ENCODE measurements at regions not wholly inside any gene's neighbourhood (a gene's known extent, or its start where the extent isn't known, plus 50 kb on each side); places are given as distances from the start of the nearest gene placed in this dataset.

DNA sequence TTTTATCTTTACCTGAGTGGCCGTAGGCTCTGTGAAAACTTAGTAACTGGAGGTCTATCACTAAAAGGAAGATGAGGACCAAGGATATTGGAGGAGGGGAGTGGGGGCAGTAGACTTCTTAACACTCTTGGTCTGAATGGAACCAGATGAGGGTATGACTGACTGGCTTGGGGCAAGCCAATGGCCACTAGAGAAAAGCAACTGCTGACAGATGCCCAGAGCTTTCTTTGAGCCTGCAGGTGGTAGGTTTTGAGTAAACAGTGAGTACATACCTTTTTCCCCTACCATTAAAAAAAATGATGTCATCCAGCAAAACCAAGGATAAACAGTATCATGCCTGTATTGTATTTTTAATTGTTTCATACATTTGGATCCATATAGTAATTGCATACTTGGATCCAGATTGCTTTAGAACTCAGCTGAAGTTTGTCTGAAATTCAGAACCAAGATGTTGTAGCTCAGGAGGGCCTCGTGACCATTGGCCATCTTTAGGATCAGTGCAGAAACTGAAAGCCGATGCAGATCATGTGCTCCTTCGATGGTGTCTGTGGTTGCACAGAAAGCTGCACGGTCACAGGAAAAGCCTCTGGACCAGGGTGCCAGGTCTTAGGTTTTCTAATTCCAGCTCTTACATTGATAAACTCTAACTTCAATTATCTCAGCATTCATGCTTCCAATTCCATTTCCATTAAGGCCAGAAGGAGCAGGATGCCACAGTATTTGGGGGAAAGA, 131.0 kb downstream of the PDGFRA start:
- no peak for DNase-seq

DNA sequence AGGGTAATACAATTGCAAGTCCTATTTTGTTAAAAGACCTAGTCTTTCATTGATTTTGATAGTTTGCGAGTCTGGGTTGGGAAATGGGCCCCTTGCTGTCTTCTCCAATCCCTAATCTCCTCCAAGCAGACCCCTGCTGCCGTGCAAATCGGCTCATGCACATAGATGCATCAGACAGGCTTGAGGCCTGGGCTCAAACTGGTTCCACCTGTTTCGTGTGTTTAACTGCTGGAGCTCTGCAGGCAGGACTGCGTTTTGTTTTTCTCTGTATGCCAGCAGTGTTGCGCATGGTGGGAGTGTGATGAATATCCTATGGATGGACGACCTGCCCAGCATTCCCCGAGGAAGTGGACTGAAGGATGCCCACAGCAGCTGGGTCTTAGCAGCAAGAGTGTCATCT, 133.9 kb downstream of the PDGFRA start:
- no peak for DNase-seq

DNA sequence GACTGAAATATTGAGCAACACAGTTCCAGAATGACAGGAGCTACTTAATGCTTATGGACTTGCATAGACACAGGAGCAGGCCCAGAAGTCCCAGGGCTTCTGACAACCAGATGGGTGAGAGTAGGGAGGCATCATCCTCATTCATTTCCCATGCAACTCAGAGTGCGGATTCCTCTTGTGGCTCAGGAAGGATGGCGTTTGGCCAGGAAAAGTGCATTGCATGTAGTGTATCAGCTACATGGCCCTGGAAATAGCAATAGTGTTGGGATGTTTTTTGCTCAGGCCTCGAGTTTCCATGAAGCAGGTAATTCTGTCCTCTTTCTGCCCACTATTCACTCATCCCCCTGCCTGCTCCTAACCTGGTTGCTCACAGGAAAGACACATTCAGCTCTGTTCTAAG, 136.6 kb downstream of the PDGFRA start:
- DNase-seq: no peak

DNA sequence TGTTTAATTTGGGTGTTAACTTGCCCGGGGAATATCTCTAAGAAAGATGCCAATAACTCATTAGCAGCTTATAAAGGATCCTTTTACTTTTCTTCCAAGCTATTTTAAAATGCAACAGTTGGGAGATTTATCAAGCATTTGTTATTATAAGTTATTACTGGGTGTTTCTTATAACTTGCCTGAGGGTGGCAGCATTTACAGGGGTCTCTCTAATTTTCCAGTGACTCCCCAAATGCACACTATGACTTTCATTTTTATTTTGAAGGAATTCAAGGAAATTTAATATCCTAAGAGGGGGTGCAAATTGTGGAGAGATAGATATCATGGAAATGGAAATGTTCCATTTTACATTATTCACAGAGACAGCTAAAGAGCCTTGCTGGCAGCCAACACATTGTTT, 138.0 kb downstream of the PDGFRA start:
- no peak for DNase-seq

DNA sequence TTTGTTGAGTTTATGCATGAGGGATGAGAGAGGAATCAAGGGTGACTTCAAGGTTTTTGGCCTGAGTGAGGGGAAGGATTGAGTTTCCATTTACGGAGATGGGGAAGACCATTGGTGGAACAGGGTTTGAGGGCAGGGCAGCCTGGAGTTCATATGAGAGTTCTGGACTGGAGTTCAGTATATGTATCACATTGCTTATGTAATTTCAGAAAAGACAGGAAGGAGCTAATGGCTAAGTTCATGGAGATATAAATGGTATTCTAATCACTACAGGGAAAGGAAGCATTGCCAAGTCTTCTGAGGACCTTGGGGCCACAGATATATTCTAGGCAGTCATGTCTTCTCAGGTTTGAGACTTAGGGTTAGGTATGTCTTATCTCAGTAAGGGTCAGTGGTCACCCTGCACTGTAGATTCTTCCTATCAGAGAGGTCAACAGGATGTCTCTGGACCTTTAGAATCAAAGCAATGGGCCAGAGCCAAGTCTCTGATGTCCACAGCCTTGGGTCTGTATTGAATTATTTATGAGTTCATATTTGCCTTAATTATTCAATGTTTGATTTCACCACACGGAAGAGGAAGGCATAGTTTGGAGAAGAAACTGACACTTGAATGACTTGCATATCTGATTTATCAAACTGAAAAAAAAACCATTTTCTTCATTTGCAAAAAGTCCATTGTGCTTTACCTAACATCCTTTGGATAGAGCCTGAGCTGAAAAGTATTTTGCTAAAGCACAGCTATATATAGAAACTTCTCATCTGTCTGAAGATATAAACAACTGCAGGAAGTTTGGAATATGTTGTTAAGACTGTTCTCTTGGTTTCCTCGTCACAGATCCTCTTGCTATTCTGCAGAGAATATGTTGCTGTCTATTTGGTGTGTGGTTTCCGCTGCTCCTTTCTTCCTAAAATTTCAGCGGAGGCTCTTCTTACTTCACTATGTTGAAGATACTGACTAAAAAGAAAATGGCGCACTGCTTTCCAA, 139.5 kb downstream of the PDGFRA start:
- no peak for DNase-seq

DNA sequence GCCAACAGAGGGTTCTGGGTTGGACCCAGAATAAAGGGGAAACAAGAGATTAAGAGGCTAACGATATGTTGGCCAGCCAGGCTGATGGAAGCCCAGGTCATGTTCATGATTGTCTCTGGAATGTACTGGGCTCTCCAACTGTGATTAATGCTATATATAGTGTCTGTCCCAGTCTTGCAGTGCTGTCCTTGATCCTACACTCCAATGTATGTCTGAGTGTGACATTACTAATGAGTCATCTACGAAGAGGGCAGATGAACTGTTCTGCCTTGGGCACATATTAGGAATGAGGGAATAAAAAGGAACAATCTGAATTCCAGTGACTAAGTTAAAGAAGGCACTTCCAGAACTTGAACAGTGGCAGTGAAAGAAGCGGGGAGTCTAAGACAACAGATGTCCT, 142.1 kb downstream of the PDGFRA start:
- no peak for DNase-seq

DNA sequence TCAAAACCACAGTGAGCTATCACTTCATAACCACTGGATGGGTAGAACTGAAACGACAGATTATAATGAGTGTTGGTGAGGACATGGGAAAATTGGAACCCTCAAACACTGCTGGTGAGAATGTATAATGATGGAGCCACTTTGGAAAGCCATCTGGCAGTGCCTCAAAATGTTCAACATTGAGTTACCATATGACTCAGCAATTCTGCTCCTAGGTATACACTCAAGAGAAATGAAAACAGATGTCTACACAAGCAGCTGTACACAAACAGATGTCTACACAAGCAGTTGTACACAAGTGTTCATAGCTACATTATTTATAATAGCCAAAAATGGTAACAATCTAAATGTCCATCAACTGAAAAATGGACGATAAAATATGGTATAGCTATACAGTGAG, 143.9 kb downstream of the PDGFRA start:
- no peak for DNase-seq

DNA sequence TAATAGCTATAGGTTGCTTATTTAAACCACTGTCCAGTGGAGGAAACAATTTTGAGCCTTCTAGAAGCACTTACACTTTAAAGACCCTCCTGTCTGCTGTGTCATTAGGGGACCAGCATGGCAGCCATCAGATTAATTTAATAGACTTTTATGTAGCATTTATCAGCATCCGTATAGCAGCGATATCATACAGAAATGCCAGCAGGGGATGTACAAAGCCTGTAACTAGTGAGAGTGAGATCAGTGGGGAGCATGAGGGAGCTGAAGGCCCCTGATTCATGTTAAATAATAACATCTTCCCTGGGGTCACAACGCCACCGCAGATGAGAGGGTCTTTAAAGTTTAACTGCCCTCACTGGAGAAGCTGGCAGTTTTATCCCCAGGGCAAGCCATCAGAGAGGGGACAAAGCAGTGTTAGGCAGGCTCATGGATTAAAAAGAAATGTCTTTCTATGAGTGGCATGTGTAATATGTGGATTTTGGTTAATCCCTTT, 144.7 kb downstream of the PDGFRA start:
- no peak for DNase-seq

DNA sequence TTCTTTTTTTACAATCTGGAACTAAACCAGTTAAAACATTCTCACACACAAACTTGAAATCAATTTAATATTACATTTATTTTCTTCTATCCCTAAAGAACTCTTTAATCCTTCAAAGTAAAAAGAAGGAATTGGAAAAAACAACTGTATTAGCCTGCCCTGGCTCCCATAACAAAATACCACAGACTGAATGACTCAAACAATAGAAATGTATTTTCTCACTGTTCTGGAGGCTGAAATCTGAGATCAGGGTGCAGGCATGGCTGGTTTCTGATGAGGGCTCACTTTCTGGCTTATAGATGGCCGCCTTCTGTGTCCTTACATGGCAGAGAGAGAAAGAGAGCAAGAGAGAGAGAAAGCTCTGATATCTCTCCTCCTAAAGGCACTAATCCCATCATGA, 149.4 kb downstream of the PDGFRA start:
- no peak for DNase-seq

DNA sequence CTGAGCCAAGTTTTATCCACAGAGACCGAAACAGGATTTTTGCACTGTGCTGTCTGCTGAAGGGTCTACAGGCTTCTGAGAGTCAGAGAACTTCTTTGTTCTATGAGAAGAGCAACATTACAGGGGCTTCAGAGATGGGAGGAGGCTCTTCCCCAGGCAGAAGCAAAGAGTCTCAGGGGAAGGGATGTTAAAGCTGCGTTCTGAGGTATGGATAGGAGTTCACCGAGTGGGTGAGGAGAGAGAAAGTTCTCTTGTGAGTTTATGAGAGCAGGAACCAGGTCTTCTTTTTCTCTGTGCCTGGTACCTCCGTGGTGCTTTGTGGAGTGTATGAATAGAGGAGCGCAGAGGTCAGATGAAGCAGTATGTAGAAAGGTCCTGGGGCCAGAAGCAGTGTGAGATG, 155.1 kb downstream of the PDGFRA start:
- DNase-seq: no peak

DNA sequence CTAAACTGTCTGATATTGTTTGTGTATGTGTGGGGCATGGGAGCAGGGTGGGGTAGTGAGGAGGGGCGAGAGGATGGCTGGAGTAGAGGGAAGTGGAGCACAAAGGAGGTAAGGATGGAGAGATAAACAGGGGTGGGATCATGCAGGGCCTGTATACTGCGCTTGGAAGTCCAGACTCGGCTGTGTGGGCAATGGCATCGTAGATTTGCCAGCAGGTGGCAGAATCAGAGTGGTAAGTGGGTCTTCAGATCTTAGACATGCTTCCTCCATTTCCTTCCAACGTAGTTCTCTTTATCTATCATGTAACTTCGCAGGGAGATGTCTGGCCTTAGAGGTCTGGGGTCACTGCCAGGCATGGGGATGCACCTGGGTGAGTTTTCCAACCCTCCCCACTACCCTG, 155.5 kb downstream of the PDGFRA start:
- no peak for DNase-seq

DNA sequence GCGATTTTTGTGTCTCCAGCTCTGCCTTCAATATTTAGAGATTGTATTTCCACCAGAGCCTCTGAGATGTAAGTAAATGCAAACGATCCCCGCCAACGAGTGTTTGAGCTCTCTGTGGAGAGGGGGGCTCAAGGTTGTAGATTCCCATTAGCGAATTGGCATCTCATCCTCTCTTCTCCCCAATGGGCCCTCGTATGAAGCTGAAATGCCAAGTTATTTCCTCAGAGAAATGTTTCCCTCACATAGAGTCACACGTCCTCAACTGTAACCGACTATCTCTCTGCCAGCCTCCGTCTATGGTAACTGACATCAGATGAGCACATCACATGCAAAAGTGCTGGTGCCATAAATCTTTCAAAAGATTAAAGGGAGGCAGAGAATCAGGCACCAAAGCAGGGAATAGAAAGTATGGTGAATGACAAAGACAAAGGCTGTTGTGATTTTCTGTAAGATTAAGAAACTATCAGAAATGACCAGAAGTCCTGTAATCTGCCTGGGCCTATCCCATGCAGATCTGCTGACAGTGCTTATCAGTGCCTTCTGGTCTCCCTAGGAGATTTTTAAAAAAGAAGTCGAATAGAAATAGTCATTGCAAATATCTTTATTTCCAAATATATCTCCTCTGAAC, 157.1 kb downstream of the PDGFRA start:
- DNase-seq: no peak

DNA sequence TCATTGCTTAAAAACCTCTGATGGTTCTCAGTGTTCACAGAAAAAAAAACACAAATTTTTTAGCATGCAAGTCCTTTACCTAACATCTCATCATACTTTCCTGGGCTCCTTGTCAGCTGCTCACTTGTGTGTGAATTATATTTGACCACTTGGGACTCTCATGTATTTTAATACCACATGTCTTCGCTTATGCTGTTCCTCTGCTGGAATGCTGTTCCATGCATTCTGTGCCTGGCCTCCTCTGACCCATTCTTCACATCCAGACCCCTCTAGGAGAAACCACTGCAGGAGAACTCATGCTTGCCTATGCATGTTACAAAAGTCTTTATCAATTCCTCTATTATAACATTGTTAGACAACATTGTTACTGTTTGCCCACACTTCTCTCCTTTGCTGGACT, 157.6 kb downstream of the PDGFRA start:
- no peak for DNase-seq

DNA sequence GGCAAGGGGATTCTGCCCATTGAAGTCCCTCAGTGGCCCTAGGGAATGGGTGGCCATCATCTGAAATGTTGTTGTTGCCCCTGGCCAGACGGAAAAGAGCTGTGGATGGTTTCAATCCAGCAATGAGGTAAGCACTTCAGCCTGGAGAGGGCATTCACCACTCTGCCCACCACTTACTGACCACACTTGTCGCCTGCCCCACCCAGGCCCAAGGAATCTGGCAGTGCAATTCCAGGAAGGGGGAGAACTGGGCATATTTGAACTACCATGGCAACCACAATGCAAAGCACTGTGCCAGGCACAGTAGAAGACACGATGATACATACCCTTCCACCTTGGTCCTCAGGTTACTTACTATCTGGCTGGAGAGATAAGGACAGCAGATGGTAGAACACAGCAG, 161.6 kb downstream of the PDGFRA start:
- no peak for DNase-seq

DNA sequence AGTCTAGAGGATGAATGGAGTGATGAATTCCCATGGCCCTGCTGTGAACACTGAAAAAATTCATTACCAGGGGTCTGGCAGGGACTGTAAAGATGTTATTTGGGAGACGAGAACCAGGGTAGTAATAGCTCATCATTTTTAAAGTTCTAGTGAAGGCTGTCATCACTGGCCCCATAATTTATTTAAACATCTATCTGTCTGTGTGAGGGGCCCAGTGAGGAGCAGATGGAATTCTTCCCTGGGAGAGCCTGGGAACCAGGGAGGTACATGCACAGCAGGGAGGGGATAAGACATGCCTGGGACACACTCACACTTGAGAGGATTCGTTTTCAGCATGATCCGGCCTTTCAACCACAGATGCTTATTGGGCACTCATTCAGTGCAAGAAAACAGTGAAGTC, 162.0 kb downstream of the PDGFRA start:
- no peak for DNase-seq

DNA sequence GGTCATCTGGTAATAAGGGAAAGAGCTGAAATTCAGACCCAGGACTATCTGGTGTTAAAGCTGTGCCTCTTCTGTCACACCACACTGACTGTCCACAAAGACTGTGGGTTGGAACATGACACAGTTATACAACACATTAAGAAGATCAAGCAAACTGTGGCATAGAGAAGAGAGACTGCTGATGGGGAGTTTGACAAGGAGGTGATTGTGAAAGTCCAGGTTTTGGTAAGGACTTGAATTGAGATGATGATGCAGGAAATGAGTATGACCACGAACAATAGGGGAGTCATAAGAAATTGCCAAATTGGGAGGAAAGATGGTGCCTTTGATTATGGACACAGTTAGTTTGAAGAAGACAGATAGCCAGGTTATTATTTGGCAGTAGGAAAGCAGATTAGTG, 163.4 kb downstream of the PDGFRA start:
- no peak for DNase-seq

DNA sequence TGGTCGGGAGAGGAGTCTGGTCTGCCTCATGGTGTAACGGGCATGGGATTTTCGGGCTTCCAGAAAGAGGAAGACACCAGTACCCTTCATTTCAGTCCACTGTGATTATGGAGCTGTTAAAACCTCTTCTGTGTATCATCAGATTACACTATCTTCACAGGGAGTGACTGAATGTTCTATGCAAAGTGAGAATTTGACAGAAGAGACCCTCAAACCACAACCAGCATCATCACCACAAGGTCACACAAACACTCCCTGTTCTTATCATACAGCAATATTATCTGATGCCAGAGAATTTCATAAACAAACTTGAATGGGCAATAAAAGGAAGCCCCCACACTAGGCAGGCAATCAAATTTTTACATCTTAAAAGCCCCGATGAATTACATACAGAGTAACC, 164.2 kb downstream of the PDGFRA start:
- no peak for DNase-seq

DNA sequence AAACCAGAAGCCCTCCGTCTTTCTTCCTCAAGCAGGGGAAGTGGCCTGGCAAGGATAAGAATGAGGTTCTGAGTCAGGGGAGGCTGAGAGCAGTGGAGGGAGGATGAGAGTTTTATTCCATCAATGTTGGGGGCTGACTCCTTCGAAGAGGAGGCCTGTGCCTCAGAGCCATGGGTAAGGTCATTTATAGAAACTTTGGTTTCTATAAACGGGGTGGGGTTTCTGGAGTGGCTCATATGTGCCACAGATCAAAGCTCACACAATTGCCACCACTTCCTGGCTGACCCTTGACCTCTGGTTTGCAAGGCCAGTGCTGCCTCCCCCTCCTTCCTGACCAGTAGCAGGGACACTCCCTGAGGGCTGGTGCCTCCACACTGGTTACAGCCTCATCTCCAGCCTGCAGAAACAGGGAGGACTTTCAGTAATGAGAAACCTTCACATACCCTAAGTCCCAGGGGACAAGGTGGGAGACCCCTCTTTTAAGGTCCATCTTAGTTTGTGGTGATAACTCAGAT, 166.0 kb downstream of the PDGFRA start:
- no peak for DNase-seq

DNA sequence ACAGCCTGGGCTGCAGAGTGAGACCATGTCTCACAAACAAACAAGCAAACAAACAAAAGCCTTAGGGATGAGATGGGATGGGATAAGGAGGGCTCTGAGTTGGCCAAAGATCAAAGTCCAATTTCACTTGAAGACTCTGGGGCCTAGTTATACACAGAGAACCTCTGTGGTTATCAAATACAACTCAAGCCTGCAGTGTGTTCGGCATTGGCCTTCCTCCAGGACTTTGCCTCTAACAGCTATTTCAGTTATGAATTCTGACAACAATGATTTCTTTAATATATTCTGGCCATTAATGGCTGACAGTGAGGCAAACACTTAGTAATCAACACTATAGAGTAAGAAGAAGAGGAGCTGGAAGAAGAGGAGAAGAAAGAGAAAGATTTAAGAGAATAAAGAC, 171.1 kb downstream of the PDGFRA start:
- DNase-seq: no peak

DNA sequence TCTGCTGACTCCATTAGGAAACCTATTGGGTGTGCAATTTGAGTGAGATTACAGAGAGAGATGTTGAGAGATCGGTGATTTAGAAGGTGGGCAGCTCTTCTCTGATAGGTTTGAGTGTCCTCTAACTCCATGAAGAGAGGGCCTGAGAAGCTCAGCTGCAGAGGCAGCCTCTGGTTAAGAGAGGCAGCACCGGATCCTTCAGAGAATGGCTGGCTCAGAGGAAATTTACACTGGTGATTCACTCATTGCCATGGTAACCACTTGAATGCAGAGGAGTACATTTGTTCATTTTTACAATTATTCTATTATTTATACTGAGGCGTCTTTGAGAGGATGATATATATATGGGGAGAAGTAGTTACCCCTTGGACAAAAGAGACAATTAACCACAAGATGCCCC, 171.7 kb downstream of the PDGFRA start:
- DNase-seq: peak; percentile 65

DNA sequence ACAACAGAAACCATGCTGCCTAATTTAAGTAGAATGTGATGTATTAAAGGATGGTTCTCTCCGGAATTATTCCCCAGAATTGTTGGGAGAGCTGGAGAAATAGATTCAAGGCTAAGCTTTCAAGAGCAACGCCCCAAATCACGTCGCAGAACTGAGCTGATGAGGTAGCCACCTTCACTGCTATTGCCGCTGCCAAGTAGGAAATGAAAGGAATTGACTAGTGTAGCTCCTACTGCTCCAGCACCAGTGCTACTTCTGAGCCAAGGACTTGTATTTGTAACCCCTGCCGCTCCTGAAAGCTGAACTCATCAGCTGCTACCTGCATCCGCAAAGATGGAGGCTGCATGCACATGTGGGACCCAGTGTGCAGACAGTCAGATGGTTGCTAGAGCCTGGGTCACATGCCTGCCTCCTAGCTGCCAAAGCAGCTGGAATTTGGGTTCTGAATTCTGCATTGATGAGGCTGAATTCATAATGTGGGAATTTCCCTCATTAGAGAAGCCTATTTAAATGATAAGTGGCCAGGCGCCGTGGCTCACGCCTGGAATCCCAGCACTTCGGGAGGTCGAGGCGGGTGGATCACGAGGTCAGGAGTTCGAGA, 173.9 kb downstream of the PDGFRA start:
- no peak for DNase-seq

DNA sequence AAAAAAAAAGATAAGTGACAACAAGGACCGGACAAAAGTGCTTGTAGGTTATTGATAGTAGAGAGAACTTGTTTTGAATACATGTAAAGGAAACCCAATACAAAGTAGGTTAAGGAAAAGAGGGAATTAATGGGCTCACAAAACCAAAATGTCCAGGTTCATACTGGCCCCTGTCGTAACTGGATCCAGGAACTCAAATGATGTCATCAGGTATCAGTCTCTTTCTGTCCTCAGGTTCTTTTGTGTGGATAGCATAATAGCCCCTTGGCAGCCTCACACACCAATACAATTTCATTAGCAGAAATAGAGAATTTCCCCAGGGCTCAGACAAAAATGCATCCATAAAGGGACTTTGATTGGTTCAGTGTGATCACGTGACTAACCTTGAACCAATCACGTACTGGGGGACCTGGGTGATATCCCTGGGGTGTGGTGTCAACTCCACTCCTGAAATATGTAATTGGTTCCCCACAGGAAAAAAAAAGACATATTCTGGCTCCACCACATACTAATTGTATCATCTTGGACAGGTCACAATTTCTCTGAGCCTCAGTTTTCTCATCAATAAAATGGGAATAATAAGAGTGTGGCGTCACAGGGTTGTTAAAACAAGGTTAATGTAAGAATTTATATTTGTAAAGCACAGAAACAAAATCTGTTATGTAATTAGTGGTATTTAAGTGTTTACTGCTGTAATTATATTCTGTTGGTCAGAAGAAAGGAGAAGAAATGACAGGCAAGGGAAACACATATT, 174.8 kb downstream of the PDGFRA start:
- DNase-seq: no peak

All from amniotic stem cell (primary cell).